Activated naive CD4-positive, alpha-beta T cell treated with anti-CD3 and anti-CD28 coated beads for 36 hours (primary cell): ENCODE measurements at regions not wholly inside any gene's neighbourhood (a gene's known extent, or its start where the extent isn't known, plus 50 kb on each side); places are given as distances from the start of the nearest gene placed in this dataset.

Experiments used
- CTCF ChIA-PET: fragments of 350-600 bp; sonication (Branson Sonifier 250); formaldehyde crosslinking; loops from one replicate; lab custom pipeline; 2021; ENCODE audit warnings: antibody characterized with exemption; lab: Charles Lee
- DNase-seq: peaks from one replicate; pipeline ENCODE4 v3.0.0-alpha.2; 2020
- H3K27ac Mint-ChIP-seq: one replicate; pipeline ENCODE4 v1.8.0; 2021; ENCODE audit warnings: mild to moderate bottlenecking, mixed read lengths
- H3K27me3 Mint-ChIP-seq: one replicate; pipeline ENCODE4 v1.8.0; 2021; ENCODE audit warnings: low read depth, mixed read lengths
- H3K36me3 Mint-ChIP-seq: one replicate; pipeline ENCODE4 v1.8.0; 2021; ENCODE audit warnings: low read depth, mixed read lengths
- H3K4me1 Mint-ChIP-seq: one replicate; pipeline ENCODE4 v1.8.0; 2021; ENCODE audit warnings: low read depth, mixed read lengths
- H3K4me3 Mint-ChIP-seq: one replicate; pipeline ENCODE4 v1.8.0; 2021; ENCODE audit warnings: mild to moderate bottlenecking, moderate library complexity, mixed read lengths
- H3K9me3 Mint-ChIP-seq: one replicate; pipeline ENCODE4 v1.8.0; 2021; ENCODE audit warnings: mixed read lengths
- intact Hi-C: fragments of 100-400 bp; cut with micrococcal nuclease; formaldehyde crosslinking; loops from one replicate; pipeline ENCODE4 v1.15.1; 2023

- CTCF ChIA-PET = no interaction called here
- no peak for DNase-seq
- Mint-ChIP-seq H3K4me3 (no peak overlapping the region), H3K36me3 (no peaks in the 10 kb centered on the region), H3K27me3 (peaks cover 2% of the 10 kb centered on the region), H3K27ac (no peak overlapping the region), H3K9me3 (no peaks in the 10 kb centered on the region), H3K4me1 (peaks cover 11% of the 10 kb centered on the region)
- intact Hi-C loops = no loop called here
Observed at GRCh38 chr1:186577216-186577615, 103.0 kb downstream of the PTGS2 start.

GRCh38 chr1:186575348-186575747 lies 104.9 kb downstream of the PTGS2 start:
- intact Hi-C loops = no loop called here
- CTCF ChIA-PET = no interaction called here
- no peaks in the 10 kb centered on the region for H3K36me3 Mint-ChIP-seq
- no peak overlapping the region for H3K4me3 Mint-ChIP-seq
- H3K9me3 Mint-ChIP-seq = no peaks in the 10 kb centered on the region
- H3K27ac Mint-ChIP-seq = no peak overlapping the region
- no peaks in the 10 kb centered on the region for H3K27me3 Mint-ChIP-seq
- peaks cover 18% of the 10 kb centered on the region for H3K4me1 Mint-ChIP-seq
- DNase-seq = no peak

- Mint-ChIP-seq H3K36me3 (no peaks in the 10 kb centered on the region), H3K4me1 (peaks cover 18% of the 10 kb centered on the region), H3K9me3 (no peaks in the 10 kb centered on the region), H3K27ac (no peak overlapping the region), H3K27me3 (no peaks in the 10 kb centered on the region), H3K4me3 (no peak overlapping the region)
- CTCF ChIA-PET = no interaction called here
- intact Hi-C loops = no loop called here
- DNase-seq = no peak
Observed at GRCh38 chr1:186574926-186575325, 105.3 kb downstream of the PTGS2 start.

GRCh38 chr1:186572509-186572908 lies 107.7 kb downstream of the PTGS2 start:
- H3K27me3 Mint-ChIP-seq = no peaks in the 10 kb centered on the region
- H3K4me1 Mint-ChIP-seq = peaks cover 14% of the 10 kb centered on the region
- DNase-seq = no peak
- no peaks in the 10 kb centered on the region for H3K9me3 Mint-ChIP-seq
- intact Hi-C loops = no loop called here
- no peaks in the 10 kb centered on the region for H3K36me3 Mint-ChIP-seq
- H3K4me3 Mint-ChIP-seq = no peak overlapping the region
- H3K27ac Mint-ChIP-seq = no peak overlapping the region
- CTCF ChIA-PET = no interaction called here

GRCh38 chr1:186571771-186572170 lies 108.5 kb downstream of the PTGS2 start:
- Mint-ChIP-seq H3K9me3 (no peaks in the 10 kb centered on the region), H3K27ac (no peak overlapping the region), H3K4me3 (no peak overlapping the region), H3K4me1 (peaks cover 14% of the 10 kb centered on the region), H3K36me3 (no peaks in the 10 kb centered on the region), H3K27me3 (no peaks in the 10 kb centered on the region)
- CTCF ChIA-PET = no interaction called here
- DNase-seq = no peak
- intact Hi-C loops = loop anchor here (1.0 kb wide), 1 partner anchor 47 kb away; no protein-coding TSS in a partner anchor

GRCh38 chr1:186569856-186570255 lies 108.9 kb upstream of the PDC start:
- no peak overlapping the region for H3K4me3 Mint-ChIP-seq

GRCh38 chr1:186568221-186568620 lies 107.3 kb upstream of the PDC start:
- Mint-ChIP-seq H3K27ac (no peak overlapping the region), H3K27me3 (no peaks in the 10 kb centered on the region), H3K9me3 (no peaks in the 10 kb centered on the region), H3K4me1 (peaks cover 14% of the 10 kb centered on the region), H3K4me3 (no peak overlapping the region), H3K36me3 (no peaks in the 10 kb centered on the region)
- intact Hi-C loops = no loop called here
- DNase-seq = no peak
- CTCF ChIA-PET = no interaction called here

More at GRCh38 chr1:186569856-186570255, 108.9 kb upstream of the PDC start:
- DNase-seq = no peak
- H3K9me3 Mint-ChIP-seq = no peaks in the 10 kb centered on the region
- intact Hi-C loops = no loop called here
- no peak overlapping the region for H3K27ac Mint-ChIP-seq
- H3K27me3 Mint-ChIP-seq = no peaks in the 10 kb centered on the region
- CTCF ChIA-PET = interaction anchor here (0.6 kb wide), 1 partner anchor 358 kb away, joined by 3 read pairs; no protein-coding TSS in a partner anchor
- H3K36me3 Mint-ChIP-seq = no peaks in the 10 kb centered on the region
- H3K4me1 Mint-ChIP-seq = peaks cover 14% of the 10 kb centered on the region

GRCh38 chr1:186566140-186566855 lies 105.4 kb upstream of the PDC start:
- H3K4me3 Mint-ChIP-seq = no peak overlapping the region
- DNase-seq = no peak
- intact Hi-C loops = no loop called here
- no peaks in the 10 kb centered on the region for H3K4me1 Mint-ChIP-seq
- no peaks in the 10 kb centered on the region for H3K36me3 Mint-ChIP-seq
- no peaks in the 10 kb centered on the region for H3K27me3 Mint-ChIP-seq
- H3K27ac Mint-ChIP-seq = no peak overlapping the region
- CTCF ChIA-PET = no interaction called here
- no peaks in the 10 kb centered on the region for H3K9me3 Mint-ChIP-seq

GRCh38 chr1:186564582-186564981 lies 103.7 kb upstream of the PDC start:
- CTCF ChIA-PET = interaction anchor here (0.6 to 0.7 kb wide), 2 partner anchors 59 to 115 kb away, joined by 3 to 4 read pairs; no protein-coding TSS in a partner anchor
- intact Hi-C loops = no loop called here
- H3K9me3 Mint-ChIP-seq = no peaks in the 10 kb centered on the region

GRCh38 chr1:186559601-186560116 lies 98.7 kb upstream of the PDC start:
- H3K36me3 Mint-ChIP-seq = no peaks in the 10 kb centered on the region
- CTCF ChIA-PET = no interaction called here
- no peak overlapping the region for H3K27ac Mint-ChIP-seq
- no peaks in the 10 kb centered on the region for H3K9me3 Mint-ChIP-seq
- no peak overlapping the region for H3K4me3 Mint-ChIP-seq
- no peak for DNase-seq
- intact Hi-C loops = no loop called here
- no peaks in the 10 kb centered on the region for H3K27me3 Mint-ChIP-seq
- no peaks in the 10 kb centered on the region for H3K4me1 Mint-ChIP-seq

More at GRCh38 chr1:186564582-186564981, 103.7 kb upstream of the PDC start:
- Mint-ChIP-seq H3K4me1 (no peaks in the 10 kb centered on the region), H3K4me3 (no peak overlapping the region), H3K27me3 (no peaks in the 10 kb centered on the region), H3K36me3 (no peaks in the 10 kb centered on the region), H3K27ac (no peak overlapping the region)
- DNase-seq = no peak

GRCh38 chr1:186557147-186557777 lies 96.3 kb upstream of the PDC start:
- Mint-ChIP-seq H3K9me3 (peaks cover 5% of the 10 kb centered on the region), H3K27me3 (no peaks in the 10 kb centered on the region), H3K36me3 (no peaks in the 10 kb centered on the region), H3K4me1 (no peaks in the 10 kb centered on the region), H3K4me3 (no peak overlapping the region), H3K27ac (no peak overlapping the region)
- no peak for DNase-seq
- intact Hi-C loops = no loop called here
- CTCF ChIA-PET = interaction anchor here (1.2 kb wide), 1 partner anchor 73 kb away, joined by 4 read pairs; no protein-coding TSS in a partner anchor

GRCh38 chr1:186550832-186551231 lies 89.9 kb upstream of the PDC start:
- Mint-ChIP-seq H3K4me1 (no peaks in the 10 kb centered on the region), H3K9me3 (peaks cover 17% of the 10 kb centered on the region), H3K27ac (no peak overlapping the region), H3K27me3 (peaks cover 6% of the 10 kb centered on the region), H3K36me3 (peaks cover 3% of the 10 kb centered on the region), H3K4me3 (no peak overlapping the region)
- intact Hi-C loops = no loop called here
- CTCF ChIA-PET = no interaction called here
- no peak for DNase-seq

- no peaks in the 10 kb centered on the region for H3K27me3 Mint-ChIP-seq
- H3K36me3 Mint-ChIP-seq = no peaks in the 10 kb centered on the region
- intact Hi-C loops = no loop called here
- H3K27ac Mint-ChIP-seq = no peak overlapping the region
- CTCF ChIA-PET = no interaction called here
- no peaks in the 10 kb centered on the region for H3K4me1 Mint-ChIP-seq
- no peak for DNase-seq
- H3K9me3 Mint-ChIP-seq = peaks cover 22% of the 10 kb centered on the region
- no peak overlapping the region for H3K4me3 Mint-ChIP-seq
Observed at GRCh38 chr1:186541003-186541402, 80.1 kb upstream of the PDC start.
